HG03196 (cell line): ENCODE measurements at regions not wholly inside any gene's neighbourhood (a gene's known extent, or its start where the extent isn't known, plus 50 kb on each side); places are given as distances from the start of the nearest gene placed in this dataset.

Experiments used
- ATAC-seq: cut with Tn5 transposase; IDR thresholded peaks from one replicate; pipeline ENCODE4 v1.9.1; 2021; ENCODE audit not compliant: unreplicated experiment

DNA sequence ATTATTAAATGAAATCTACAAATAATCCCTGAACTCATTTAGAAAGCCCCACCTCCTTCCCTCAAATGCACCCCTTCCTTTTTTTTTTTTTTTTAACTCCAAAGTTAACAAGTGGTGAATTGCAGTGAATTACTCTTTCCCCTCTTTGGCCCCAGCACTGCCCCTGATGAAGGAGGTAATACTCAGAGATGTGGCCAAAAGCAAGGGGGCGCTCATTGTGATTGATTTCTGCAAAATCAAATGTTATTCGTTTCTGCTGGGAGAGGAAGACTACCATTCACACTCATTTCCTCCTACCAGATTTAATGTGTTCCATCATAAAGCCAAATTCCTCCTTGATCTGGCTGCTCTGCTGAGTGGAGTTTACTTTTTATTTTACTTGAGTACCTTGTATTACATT lies 259.4 kb downstream of the GPD2 start:
- ATAC-seq, result no peak

DNA sequence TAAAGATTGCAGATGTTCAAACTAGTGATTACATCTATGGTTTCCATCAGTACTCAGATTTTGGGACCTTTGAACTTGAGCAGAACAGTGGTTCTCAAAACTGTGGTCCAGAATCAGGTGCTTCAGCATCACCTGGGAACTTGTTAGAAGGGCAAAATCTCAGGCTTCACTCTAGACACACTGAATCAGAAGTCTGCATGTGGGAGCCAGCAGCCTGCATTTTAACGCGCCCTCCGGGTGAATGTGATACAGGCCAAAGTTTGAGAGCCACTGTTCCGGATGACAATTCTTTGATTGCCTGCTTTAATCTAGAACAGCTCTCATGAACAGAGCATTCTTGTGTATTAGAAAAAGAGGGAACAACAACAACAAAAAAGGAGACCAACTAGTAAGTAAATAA lies 261.7 kb downstream of the GPD2 start:
- ATAC-seq, result no peak

DNA sequence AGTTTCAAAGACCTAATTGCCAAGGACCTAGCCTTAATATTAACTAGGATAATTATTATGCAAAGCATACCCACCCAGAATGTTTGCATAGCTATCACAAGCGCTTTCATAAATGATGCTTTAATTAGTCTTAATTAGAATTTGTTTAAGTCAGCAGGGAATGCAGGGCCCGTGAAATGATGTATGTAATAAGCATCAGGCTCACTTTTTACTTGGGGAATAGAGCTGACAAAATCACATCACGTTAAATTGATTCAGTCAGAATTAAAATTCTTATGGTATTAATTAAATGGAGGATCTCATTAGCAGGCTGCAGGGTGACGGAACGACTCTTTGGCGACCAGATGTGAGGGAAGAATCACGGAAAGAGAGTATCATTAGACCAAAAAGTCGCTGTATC lies 264.5 kb downstream of the GPD2 start:
- ATAC-seq, result no peak

DNA sequence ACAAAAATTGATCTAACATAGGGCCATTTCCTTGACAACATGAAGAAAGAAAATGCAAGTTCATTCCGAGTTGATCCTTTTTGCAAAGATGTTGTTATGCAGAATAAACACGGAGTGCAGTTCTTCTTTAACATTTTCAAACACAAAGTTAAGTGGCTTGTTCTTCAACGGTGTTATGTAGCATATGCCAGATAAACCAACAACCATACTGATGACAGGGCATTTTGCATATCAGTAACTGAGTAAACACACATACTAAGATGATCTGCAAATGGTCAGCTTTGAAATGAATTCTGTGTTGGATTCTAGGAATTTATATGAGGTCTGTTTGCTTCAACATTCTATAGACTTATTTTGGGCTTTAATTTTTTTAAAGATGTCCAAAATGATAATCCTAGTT lies 266.4 kb downstream of the GPD2 start:
- ATAC-seq, result no peak

DNA sequence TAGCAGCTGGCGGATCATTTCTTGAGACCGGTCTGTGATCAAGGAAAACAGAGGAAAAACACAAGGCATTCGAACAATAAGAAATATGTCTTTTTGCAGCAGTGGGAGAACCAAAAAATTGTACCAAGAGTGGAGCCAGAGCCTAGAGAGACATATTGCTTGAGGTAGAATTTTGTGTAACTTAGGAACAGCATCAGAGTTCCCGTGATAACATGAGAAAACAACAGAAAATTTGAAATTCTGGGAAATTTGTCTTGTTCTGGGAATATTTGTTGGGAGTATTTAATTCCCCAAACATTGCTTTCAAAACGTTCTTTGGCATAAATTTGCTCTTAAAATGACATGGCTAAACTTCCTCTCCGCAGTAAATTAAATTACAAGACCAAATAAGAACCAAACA lies 267.5 kb downstream of the GPD2 start:
- ATAC-seq, result no peak

DNA sequence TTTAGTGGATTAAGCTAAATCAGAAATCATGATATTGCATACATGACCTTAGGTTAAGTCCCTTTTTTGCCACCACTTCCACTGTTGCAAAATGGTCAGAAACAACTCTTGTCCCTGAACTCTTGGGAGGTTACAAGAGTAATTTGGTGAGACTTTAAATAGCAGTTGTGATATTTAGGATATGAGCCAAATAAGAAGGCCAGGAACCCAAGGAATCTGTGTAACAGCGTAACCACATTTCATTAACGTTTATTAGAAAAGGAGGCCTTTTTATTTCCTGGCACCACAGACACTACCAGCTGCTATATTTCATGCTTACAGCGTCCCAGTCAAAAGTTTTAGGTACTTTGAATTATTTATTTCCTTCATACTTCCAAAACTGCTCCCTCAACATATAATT lies 268.0 kb downstream of the GPD2 start:
- no peak for ATAC-seq

DNA sequence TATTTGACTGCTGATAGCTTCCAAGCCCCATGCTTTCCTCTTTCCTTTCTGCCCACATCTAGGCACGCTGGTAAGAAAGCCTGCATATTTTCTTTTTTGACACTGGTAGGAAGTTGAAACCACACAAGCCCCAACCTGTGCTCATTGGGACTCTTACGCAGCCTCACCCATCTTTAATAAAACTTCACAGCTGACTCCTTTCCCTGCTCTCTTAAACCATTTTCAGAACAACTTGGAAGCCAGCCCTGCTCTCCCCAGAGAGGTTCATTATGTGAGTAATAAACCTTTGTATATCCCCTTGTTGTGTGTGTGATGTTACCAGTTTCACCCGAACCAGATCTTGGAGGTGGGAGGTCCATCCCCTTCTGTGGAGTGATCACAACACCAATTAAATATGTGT lies 268.4 kb downstream of the GPD2 start:
- no peak for ATAC-seq

DNA sequence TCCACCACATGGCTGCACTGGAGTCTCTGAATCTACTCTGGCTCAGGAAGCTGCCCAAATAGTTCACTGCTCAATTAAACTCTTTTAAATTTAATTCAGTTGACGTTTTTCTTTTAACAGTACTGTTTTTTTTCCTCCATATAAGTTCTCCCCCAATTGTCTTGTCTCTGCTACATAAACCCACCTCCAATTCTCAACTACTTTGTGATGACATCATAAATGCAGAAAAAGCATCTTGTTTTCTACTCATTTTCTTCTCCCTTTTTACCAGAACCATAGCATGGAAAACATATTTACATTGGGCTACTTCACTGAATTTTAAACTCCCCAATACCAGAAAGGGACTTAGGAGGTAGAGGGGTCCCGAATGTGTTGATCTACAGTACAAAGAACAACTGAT lies 270.4 kb downstream of the GPD2 start:
- ATAC-seq, result no peak

DNA sequence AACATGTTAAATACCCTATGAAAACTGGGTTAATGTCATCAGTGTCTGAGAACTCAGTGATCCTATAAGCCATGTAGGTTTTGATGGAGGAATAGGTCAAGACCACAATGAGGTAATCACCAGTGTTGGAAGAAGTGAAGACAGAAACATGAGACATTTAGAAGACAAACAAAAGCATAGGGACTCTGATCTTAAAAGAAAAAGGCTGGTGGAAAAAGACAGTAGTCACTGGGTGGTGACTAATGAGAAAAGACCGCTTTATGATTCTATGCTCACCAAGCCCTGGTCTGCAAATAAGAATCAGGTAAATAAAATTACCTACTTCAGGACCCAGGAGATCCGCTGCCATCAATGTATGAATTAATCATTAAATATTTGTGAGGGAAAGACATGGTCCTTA lies 271.9 kb downstream of the GPD2 start:
- no peak for ATAC-seq

DNA sequence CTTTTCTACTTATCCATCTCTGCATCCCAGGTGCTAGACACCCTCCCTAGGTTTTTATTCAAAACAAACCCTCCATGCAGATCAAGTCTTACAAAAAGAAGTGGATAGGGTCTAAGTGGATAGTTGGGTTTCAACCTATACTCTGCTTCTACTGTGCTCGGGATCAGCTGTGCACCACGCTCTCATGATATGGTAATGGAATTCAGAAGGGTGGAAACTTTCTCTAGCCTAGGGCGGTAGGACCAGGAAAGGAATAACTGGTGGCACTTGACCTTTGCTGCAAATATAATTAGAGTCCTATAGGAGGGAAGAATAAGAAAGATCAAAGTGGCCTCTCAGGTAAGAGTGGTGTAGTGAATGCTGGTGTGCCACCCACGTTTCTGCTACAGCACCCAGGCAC lies 272.9 kb downstream of the GPD2 start:
- no peak for ATAC-seq

DNA sequence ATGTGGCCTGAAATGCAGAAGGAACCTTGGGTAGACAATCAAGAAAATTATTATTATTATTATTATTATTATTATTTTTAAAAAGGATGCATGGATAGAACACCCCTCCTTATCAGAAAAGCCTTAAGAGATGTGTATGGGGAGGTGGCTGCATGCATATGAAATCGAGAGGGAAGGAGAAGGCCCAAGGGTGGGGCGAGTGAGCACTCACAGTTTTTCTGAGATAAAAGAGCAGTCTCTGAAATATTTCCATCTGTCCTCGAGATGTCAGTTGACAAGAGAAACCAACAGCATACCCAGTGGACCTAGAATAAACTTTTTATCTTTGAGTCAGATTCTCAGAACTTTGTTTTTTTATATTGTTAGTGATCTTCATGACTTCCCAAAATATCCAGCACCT lies 282.9 kb downstream of the GPD2 start:
- ATAC-seq, result no peak

DNA sequence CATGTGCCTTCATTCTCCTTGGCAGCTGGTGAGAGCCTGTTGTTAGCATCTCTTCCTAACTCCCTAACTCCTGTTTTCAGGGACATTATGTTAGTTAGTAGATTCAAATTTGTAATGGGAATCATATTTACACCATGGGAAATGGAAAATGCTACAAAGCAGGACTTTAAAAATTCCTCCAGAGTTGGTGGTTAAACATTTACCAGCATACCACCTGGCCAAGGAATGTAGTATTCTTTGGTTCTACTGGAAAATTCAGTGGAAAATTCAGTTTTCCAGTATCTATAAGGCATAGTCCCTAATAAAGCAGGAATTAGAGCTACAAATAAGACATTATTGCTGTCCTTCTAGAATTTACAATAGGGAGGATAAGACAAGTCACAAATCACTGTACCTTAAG lies 291.7 kb downstream of the GPD2 start:
- ATAC-seq, result no peak

DNA sequence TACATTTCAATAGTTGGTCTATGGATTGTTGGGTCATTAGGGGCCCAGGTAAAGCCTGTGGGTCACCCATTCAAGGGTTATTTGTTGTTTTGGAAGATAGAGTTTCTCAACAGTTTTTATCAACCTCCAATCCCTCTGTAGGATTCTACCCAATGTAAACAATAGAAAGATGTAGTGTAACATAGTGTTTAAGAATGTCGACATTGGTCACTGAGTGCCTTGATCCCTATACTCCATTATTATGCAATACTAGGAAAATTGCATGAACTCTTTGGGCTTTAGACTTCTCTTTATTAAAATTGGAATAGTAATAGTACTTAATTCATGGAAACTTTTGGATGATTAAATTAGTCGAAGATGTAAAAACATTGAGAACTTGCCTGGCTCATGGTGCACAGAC lies 292.1 kb downstream of the GPD2 start:
- no peak for ATAC-seq

DNA sequence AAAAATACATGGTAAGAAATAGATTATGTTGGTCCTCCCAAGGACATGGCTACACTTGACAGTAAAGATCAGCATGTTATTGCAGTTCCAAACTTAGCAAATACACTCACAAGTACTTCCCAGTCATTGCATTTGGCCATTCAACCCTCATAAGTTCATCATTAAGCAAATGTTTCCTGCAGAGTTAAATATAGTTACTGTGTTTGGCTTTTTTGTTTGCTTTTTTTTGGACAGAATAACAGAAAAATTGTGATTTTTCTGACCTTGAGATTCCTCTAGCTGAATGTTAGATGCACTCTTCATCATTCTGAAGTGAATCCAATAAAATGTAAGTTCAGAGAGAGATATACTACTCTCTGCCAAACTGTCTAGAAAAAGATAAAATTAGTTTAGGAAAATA lies 295.3 kb downstream of the GPD2 start:
- no peak for ATAC-seq

DNA sequence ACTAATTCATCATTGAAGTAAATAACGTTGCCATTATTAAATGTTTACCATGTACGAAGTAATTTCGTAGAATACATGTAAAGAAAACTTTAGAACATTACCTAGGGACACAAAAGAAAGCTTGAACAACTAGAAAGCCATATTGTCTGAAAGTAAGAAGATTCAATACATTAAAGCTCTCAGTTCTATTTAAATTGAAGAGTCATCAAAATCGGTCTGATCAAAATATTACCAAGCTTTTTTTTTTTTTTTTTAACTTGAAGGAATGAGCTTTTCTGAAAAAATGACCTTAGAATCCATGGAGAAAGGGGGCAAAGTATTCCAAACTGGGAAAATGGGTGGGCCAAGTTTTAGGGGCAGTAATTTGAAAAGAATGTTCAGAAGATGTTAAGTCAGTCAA lies 300.8 kb downstream of the GPD2 start:
- ATAC-seq, result no peak

DNA sequence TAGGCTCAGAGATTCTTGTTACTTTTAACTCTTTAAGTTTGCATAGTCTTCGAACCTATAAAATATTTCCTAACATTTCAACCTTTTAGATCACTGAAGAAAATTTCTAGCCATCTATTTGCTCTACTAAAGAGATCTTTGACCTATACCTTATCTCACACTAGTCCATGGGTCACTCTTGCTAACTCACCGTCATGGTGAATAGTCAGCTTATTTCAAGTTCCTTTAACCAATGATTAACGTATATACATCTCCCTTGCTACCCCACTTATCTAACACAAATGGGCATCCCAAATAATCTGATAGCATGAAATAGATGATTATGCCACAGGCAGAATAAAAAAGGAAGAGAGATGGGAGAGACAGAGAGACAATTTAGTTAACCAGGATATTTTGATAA lies 303.1 kb downstream of the GPD2 start:
- no peak for ATAC-seq

DNA sequence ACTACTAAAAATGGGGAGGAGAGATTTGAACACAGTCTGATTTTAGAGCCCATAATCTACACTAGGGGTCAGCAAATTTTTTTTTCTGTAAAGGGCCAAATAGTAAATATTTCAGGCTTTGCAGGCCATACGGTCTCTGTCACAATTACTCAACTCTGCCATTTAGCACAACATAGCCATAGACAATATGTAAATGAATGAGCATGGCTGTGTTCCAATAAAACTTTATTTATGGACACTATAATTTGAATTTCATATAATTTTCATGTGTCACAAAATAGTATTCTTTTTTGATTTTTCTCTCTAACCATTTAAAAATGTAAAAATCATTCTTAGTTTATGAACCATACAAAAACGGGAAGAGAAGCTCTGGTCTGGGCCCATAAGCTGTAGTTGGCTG lies 309.4 kb downstream of the GPD2 start:
- no peak for ATAC-seq

DNA sequence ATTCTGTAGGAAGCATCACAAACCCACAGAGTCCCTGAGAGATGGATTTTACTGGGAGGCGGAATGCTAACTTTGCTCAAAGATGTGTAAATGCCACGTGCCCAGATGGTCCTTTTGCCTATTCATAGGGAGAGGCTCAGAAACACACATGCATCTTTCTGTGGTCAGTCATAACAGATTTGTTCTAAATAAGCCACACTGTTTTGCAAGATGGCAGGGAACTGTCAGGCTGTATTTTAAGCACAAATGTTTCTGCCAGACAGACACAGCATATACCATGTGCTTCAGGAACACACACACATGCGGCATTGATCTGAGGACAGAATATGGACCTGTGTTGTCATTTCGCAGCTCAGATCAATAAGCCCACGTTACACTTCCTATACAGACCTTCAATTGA lies 312.0 kb downstream of the GPD2 start:
- no peak for ATAC-seq

DNA sequence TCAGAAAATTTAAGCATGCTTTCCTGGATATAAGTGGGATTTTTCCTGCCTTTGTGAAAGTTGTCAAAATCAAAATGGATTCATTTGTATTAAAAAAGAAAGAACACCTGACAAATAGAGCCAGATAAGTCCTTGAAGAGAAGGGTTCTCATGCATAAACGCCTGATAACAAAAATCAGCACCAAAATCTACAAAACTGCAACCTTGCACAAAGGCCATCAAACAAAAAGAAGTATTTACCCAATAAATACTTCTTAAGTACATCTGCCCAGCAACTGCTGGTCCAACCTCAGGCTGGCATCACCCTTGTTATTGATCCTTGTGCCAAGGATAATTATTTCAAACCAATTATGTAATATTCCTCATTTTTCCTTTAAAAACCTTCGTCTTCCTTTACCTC lies 315.9 kb downstream of the GPD2 start:
- no peak for ATAC-seq

DNA sequence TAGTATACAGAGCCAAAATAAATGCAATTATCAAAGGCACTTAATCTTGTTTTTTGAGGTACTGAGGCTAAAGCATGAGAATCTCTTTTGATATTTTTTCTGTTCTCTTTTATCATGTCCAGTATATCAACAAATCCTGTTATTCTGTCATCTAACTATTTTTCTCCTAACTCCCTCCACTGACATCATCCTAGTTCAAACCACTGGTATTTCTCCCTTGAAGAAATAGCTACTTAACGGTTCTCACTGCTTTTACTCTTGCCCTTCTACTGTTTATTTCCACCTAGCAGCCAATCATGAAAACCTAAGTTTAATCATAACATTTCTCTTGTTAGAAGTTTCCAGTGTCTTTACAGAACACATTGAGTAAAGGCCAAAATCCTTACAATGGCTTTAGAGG lies 317.6 kb downstream of the GPD2 start:
- no peak for ATAC-seq

DNA sequence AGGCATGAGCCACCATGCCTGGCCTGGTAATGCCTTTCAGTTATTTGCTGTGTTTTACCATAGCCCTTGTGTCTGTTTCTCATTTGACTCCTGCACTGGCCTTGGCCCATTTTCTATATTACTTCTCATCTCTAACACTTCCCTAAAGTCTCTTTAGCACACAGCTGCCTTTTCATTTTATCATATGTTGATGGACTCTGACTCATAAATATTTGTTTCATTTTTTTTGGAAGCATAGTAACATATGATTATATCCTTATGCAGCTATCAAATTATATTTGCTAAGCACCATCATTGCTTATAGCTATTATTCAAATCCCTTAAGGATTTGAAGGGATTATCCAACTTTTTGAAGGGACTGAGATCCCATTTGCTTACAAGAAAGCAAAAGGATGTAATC lies 320.3 kb downstream of the GPD2 start:
- no peak for ATAC-seq

DNA sequence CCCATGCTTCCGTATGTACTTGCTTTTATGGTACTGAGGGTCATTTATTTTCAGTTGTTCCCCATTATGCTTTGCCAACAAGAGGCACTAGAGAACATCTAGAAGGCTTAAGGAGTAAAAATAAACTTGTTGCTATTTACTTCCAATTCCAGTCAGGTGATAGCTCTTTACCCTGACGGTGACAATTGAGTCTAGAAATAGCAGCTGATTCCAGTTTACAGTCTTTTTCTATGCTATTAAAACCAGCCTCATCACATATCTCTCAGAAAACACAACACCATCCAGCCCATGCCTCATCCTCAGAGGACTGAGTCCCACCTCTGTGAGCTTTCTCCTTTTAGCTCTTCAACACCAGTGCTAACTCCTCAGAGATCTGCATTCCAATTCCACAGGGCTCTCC lies 327.0 kb downstream of the GPD2 start:
- no peak for ATAC-seq

DNA sequence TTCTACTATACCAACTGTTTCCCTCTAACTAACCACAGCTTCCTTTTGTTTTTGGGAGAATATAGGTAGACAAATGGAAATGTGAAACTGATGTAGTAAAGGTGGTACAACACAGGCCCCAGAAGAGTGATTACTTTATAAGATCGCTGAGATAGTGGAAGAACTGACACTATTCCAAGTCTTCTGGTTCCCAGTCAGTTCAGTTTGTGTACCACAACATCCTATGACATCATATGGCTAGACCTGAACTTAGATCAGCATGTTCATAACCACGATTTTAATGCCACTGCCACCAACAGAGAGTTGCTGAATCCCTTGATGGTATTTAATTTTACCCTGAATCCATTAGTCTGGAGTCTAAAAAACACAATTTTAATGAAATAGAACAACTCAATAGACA lies 328.9 kb downstream of the GPD2 start:
- no peak for ATAC-seq

DNA sequence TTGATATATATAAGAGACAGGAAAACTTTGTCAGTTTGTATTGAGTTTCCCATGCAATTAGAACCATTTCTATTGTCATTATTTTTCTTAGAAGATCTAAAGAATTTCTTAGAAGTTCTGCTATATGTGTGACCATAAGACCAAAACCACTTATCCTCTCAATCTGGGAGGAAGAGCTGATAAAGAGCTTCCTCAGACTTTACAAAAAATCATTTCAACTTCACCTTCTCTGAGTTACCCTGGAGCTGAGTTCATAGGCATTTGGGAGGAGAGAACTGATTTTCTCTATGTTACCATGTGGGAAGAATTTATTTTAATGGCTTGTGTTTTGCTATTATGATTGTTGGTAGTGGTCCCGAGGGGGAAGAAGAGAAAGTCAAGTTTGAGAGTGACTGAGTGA lies 329.3 kb downstream of the GPD2 start:
- ATAC-seq, result no peak
